H9 (cell line): ENCODE measurements at regions not wholly inside any gene's neighbourhood (a gene's known extent, or its start where the extent isn't known, plus 50 kb on each side); places are given as distances from the start of the nearest gene placed in this dataset.

ENCODE experiments used
- DNase-seq: peaks from one replicate; pipeline ENCODE4 v3.0.0-alpha.2; 2017
- H2AFZ ChIP-seq: one replicate; pipeline ENCODE4 v1.6.1; 2013; ENCODE audit warnings: mild to moderate bottlenecking, low read length, control low read depth, moderate library complexity
- H2AK5ac ChIP-seq: 2 replicates; pipeline ENCODE4 v1.6.1; 2013; ENCODE audit warnings: low read length, control low read depth, mixed read lengths; ENCODE audit not compliant: insufficient read length
- H2BK120ac ChIP-seq: one replicate; pipeline ENCODE4 v1.6.1; 2013; ENCODE audit warnings: low read depth, mild to moderate bottlenecking, low read length, control low read depth, inconsistent platforms; ENCODE audit not compliant: poor library complexity, severe bottlenecking
- H2BK12ac ChIP-seq: 2 replicates; pipeline ENCODE4 v1.6.1; 2013; ENCODE audit warnings: low read length, control low read depth, mixed read lengths, low read depth; ENCODE audit not compliant: insufficient read length
- H2BK15ac ChIP-seq: 2 replicates; pipeline ENCODE4 v1.6.1; 2013; ENCODE audit warnings: low read depth, low read length, control low read depth
- H2BK20ac ChIP-seq: one replicate; pipeline ENCODE4 v1.6.1; 2013; ENCODE audit warnings: low read depth, mild to moderate bottlenecking, low read length, control low read depth, inconsistent platforms; ENCODE audit not compliant: poor library complexity, severe bottlenecking
- H2BK5ac ChIP-seq: 2 replicates; pipeline ENCODE4 v1.6.1; 2013; ENCODE audit warnings: low read length, control low read depth, mixed read lengths; ENCODE audit not compliant: insufficient read length
- H3K14ac ChIP-seq: 2 replicates; pipeline ENCODE4 v1.6.1; 2013; ENCODE audit warnings: low read length, control low read depth; ENCODE audit not compliant: insufficient read depth
- H3K18ac ChIP-seq: 2 replicates; pipeline ENCODE4 v1.6.1; 2013; ENCODE audit warnings: low read depth, mild to moderate bottlenecking, mixed read lengths, low read length, control low read depth; ENCODE audit not compliant: insufficient read length
- H3K23ac ChIP-seq: 2 replicates; pipeline ENCODE4 v1.6.1; 2013; ENCODE audit warnings: low read length, control low read depth, mixed read lengths, low read depth; ENCODE audit not compliant: insufficient read length
- H3K23me2 ChIP-seq: 2 replicates; pipeline ENCODE4 v1.6.1; 2013; ENCODE audit warnings: low read depth, mild to moderate bottlenecking, mixed read lengths, low read length, control low read depth; ENCODE audit not compliant: insufficient read length, poor library complexity, severe bottlenecking
- H3K27ac ChIP-seq: 2 replicates; pipeline ENCODE4 v1.5.1; 2013; ENCODE audit warnings: low read length, control low read depth, mixed read lengths, low read depth; ENCODE audit not compliant: insufficient read length
- H3K27me3 ChIP-seq: 2 replicates; pipeline ENCODE4 v1.6.1; 2013; ENCODE audit warnings: low read length, control low read depth, inconsistent platforms; ENCODE audit not compliant: insufficient read depth
- H3K4ac ChIP-seq: 2 replicates; pipeline ENCODE4 v1.6.1; 2013; ENCODE audit warnings: low read depth, mild to moderate bottlenecking, control low read depth, inconsistent platforms, low read length, moderate library complexity
- H3K4me1 ChIP-seq: 2 replicates; pipeline ENCODE4 v1.6.1; 2013; ENCODE audit warnings: low read length, control low read depth, inconsistent platforms; ENCODE audit not compliant: insufficient read depth
- H3K4me2 ChIP-seq: 2 replicates; pipeline ENCODE4 v1.6.1; 2013; ENCODE audit warnings: low read length, control low read depth, mixed read lengths; ENCODE audit not compliant: insufficient read length, insufficient read depth
- H3K56ac ChIP-seq: 2 replicates; pipeline ENCODE4 v1.6.1; 2013; ENCODE audit warnings: low read depth, mild to moderate bottlenecking, mixed read lengths, low read length, control low read depth; ENCODE audit not compliant: insufficient read length
- H3K79me1 ChIP-seq: 2 replicates; pipeline ENCODE4 v1.6.1; 2013; ENCODE audit warnings: low read depth, mild to moderate bottlenecking, moderate library complexity, low read length, control low read depth, inconsistent platforms; ENCODE audit not compliant: insufficient read depth, poor library complexity, severe bottlenecking
- H3K79me2 ChIP-seq: 2 replicates; pipeline ENCODE4 v1.6.1; 2013; ENCODE audit warnings: low read length, control low read depth, inconsistent platforms; ENCODE audit not compliant: insufficient read depth
- H3K9ac ChIP-seq: 2 replicates; pipeline ENCODE4 v1.6.1; 2013; ENCODE audit warnings: low read length, control low read depth, mixed read lengths; ENCODE audit not compliant: insufficient read length; ENCODE audit errors: extremely low read depth
- H3K9me3 ChIP-seq: one replicate; pipeline ENCODE4 v1.6.1; 2013; ENCODE audit warnings: low read depth, low read length, inconsistent platforms; ENCODE audit not compliant: control insufficient read depth
- H3T11ph ChIP-seq: one replicate; pipeline ENCODE4 v1.6.1; 2013; ENCODE audit warnings: mild to moderate bottlenecking, low read length, control low read depth, inconsistent platforms
- H4K20me1 ChIP-seq: one replicate; pipeline ENCODE4 v1.6.1; 2013; ENCODE audit not compliant: control insufficient read depth, insufficient read length, insufficient read depth
- H4K5ac ChIP-seq: 2 replicates; pipeline ENCODE4 v1.6.1; 2013; ENCODE audit warnings: low read depth, mild to moderate bottlenecking, mixed read lengths, low read length, control low read depth; ENCODE audit not compliant: insufficient read length
- H4K8ac ChIP-seq: replicated peaks from 2 replicates; pipeline ENCODE4 v1.6.1; 2013; ENCODE audit warnings: low read length, control low read depth, mixed read lengths, low read depth; ENCODE audit not compliant: insufficient read length
- H4K91ac ChIP-seq: 2 replicates; pipeline ENCODE4 v1.6.1; 2013; ENCODE audit warnings: low read depth, mild to moderate bottlenecking, moderate library complexity, mixed read lengths, low read length, control low read depth; ENCODE audit not compliant: insufficient read length
- H3K27ac Mint-ChIP-seq, 3 experiments: 2 replicates in 2 of 3; 3 replicates in 1 of 3; pipeline ENCODE4 v1.8.0; 2020 to 2021; ENCODE audit warnings: mixed read lengths in 3 of 3, mild to moderate bottlenecking in 1 of 3, moderate library complexity in 1 of 3
- H3K27me3 Mint-ChIP-seq: 2 replicates; pipeline ENCODE4 v1.8.0; 2021; ENCODE audit warnings: low read depth, mild to moderate bottlenecking, moderate library complexity, mixed read lengths
- H3K36me3 Mint-ChIP-seq, 3 experiments: 2 replicates in 2 of 3; 3 replicates in 1 of 3; pipeline ENCODE4 v1.8.0; 2020 to 2021; ENCODE audit warnings: low read depth in 3 of 3, mixed read lengths in 3 of 3; ENCODE audit not compliant: insufficient read depth in 1 of 3
- H3K4me1 Mint-ChIP-seq, 2 experiments: 2 replicates each; pipeline ENCODE4 v1.8.0; 2020; ENCODE audit warnings: mixed read lengths in 2 of 2
- H3K4me3 Mint-ChIP-seq, 2 experiments: 2 replicates in 1 of 2; 3 replicates in 1 of 2; pipeline ENCODE4 v1.8.0; 2020 to 2021; ENCODE audit warnings: mild to moderate bottlenecking in 2 of 2, mixed read lengths in 2 of 2, moderate library complexity in 1 of 2
- H3K9me3 Mint-ChIP-seq, 2 experiments: 2 replicates in 1 of 2; 3 replicates in 1 of 2; pipeline ENCODE4 v1.8.0; 2020; ENCODE audit warnings: mild to moderate bottlenecking in 2 of 2, mixed read lengths in 2 of 2, moderate library complexity in 1 of 2
- CTCF ChIP-seq: fragments of 200-600 bp; sonication (generic); conservative IDR thresholded peaks from 3 replicates; pipeline ENCODE4 v1.8.0; 2021; ENCODE audit warnings: antibody characterized with exemption, mild to moderate bottlenecking

GRCh38 chr3:132256989-132257388 is 60.2 kb upstream of the ACP3 start:
- Histone ChIP-seq H3K4me1 (no peaks in the 10 kb centered on the region), H2BK120ac (no peak overlapping the region), H3K23ac (no peak overlapping the region), H3K27me3 (no peaks in the 10 kb centered on the region), H3K4ac (no peak overlapping the region), H3K14ac (no peak overlapping the region), H3K4me2 (no peak overlapping the region), H2AFZ (no peak overlapping the region), H3T11ph (no peak overlapping the region), H2BK5ac (no peak overlapping the region), H2BK20ac (no peak overlapping the region), H4K5ac (no peak overlapping the region), H2BK15ac (no peak overlapping the region), H3K79me1 (no peaks in the 10 kb centered on the region), H2AK5ac (no peak overlapping the region), H3K23me2 (no peaks in the 10 kb centered on the region), H3K56ac (no peak overlapping the region), H3K9ac (no peak overlapping the region), H3K9me3 (no peaks in the 10 kb centered on the region), H4K8ac (no peak overlapping the region), H3K27ac (no peak overlapping the region), H3K79me2 (no peaks in the 10 kb centered on the region), H4K20me1 (no peaks in the 10 kb centered on the region), H2BK12ac (no peak overlapping the region), H3K18ac (no peak overlapping the region), H4K91ac (no peak overlapping the region)
- DNase-seq, result peak; percentile 62
- peak; percentile 76 for TF ChIP-seq CTCF
- Mint-ChIP-seq H3K36me3 (no peaks in the 10 kb centered on the region; a peak in 1 of 7 replicates), H3K4me1 (peaks cover 6 to 10% of the 10 kb centered on the region in 2 experiments), H3K27ac (peak overlapping the region in 1 of 3 experiments; percentile 36; a peak in 1 of 7 replicates), H3K27me3 (no peaks in the 10 kb centered on the region; the same call in 1 of the 2 replicates), H3K9me3 (no peaks in the 10 kb centered on the region; a peak in 1 of 5 replicates), H3K4me3 (no peak overlapping the region)
